Liver (tissue), 2 donors: ENCODE measurements at regions not wholly inside any gene's neighbourhood (a gene's known extent, or its start where the extent isn't known, plus 50 kb on each side); places are given as distances from the start of the nearest gene placed in this dataset.

Source experiments
- YY1 ChIP-seq: IDR thresholded peaks from 2 replicates; pipeline ENCODE4 v1.6.1; 2016; ENCODE audit warnings: antibody characterized with exemption, mild to moderate bottlenecking
- TF ChIP-seq, protein P1 (sequence below): fragments of 150-350 bp; IDR thresholded peaks from 2 replicates; pipeline ENCODE4 v1.5.1; 2017; ENCODE audit warnings: improper control_type of control experiment, low read depth, low read length; ENCODE audit not compliant: missing input control
- donor health status: healthy.

DNA sequence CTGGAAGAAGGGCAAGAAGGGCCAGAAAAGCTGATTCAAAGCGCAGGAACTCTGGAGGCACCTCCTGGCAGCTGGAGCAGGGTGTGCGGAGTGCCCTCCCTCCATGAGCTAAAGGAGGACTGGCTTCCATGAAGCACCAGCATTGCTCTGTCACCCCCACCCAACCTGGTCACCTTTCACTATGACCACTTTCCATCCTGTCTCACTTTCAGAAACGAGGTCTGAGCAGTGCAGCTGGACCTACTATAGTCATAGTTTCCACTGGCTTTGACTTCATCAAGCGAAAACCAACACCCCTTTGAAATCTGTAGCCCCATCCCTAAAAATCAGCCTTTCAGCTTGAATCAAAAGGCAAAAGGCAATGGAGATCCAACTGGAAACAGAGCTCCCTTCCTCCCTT is 84.8 kb upstream of the CACNA1E start:
- TF ChIP-seq YY1, result no peak
- TF ChIP-seq, protein P1, sequence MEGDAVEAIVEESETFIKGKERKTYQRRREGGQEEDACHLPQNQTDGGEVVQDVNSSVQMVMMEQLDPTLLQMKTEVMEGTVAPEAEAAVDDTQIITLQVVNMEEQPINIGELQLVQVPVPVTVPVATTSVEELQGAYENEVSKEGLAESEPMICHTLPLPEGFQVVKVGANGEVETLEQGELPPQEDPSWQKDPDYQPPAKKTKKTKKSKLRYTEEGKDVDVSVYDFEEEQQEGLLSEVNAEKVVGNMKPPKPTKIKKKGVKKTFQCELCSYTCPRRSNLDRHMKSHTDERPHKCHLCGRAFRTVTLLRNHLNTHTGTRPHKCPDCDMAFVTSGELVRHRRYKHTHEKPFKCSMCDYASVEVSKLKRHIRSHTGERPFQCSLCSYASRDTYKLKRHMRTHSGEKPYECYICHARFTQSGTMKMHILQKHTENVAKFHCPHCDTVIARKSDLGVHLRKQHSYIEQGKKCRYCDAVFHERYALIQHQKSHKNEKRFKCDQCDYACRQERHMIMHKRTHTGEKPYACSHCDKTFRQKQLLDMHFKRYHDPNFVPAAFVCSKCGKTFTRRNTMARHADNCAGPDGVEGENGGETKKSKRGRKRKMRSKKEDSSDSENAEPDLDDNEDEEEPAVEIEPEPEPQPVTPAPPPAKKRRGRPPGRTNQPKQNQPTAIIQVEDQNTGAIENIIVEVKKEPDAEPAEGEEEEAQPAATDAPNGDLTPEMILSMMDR, result no peak
